CD4-positive, alpha-beta T cell treated with Interleukin-6 at 100 ng/mL for 8 hours (primary cell): ENCODE measurements at regions not wholly inside any gene's neighbourhood (a gene's known extent, or its start where the extent isn't known, plus 50 kb on each side); places are given as distances from the start of the nearest gene placed in this dataset.
"Not testable (repeated sequence)": the region's sequence is repeated elsewhere in the genome, so short reads cannot be mapped to it uniquely, and the experiment has no call there.

ENCODE experiments used
- DNase-seq: peaks from one replicate; pipeline ENCODE4 v3.0.0-alpha.2; 2020; ENCODE audit warnings: mixed read lengths, low spot score

DNA sequence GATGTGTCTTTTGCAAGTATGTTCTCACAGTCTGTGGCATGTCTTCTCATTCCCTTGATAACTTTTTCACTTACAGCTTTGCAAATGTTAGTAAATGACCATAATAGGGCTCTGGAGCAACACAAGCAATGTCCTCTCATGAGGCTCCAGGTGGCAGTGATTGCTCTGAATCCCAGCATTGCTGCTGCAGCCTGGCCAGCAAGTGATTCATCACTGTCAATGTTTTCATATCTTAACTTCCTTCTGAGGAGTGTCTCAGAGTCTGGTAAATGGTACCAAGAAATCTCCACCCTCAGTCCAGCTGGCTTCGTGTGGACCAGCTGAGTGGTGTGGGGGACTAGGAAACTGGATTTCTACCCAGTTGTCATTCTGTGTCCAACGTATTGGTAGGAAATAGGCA is 139.6 kb downstream of the MYLK4 start:
- DNase-seq = no peak

- DNase-seq = no peak
Observed at GRCh38 chr6:2608503-2608902, 142.2 kb downstream of the MYLK4 start.

DNA sequence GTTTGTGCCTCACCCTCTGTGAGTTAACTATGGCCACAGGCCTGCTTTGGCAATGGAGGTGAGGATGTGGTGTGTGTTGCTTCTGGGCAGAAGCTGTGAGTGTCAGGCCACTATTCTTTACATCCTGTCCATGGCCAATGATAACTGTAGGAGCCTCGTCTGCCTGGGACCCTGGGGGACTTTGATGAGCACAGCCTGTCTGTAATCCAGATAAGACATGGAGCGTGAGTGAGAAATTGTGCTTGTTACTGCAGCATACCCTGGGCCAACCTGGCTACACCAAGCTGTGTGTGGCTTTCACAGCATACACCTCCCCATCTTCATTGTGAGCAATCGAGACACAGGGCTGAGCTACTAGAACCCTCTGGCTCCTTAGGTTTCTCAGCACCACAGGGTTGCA is 150.4 kb downstream of the MYLK4 start:
- DNase-seq = no peak

GRCh38 chr6:2599817-2600216 is 150.9 kb downstream of the MYLK4 start:
- DNase-seq = no peak

- no peak for DNase-seq
Observed at GRCh38 chr6:2598867-2599266, 151.9 kb downstream of the MYLK4 start.

DNA sequence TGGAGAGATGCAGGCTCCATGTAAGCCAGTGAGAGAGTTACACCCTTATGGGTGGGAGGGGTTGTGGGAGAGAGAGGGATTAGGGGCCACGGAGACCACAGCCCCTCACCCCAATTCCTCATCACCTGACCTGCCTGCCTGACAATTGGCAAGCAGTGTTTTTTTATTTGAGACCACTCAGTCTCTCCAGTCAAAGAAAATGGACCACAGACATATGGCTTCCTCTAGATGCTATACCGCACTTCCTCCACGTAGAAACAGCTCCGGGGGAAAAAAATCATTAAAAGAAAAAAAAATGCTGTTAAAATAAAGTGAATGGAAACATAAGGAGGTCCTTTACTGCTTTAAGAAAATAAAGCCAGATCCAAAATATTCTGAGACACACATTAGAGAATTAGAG is 152.7 kb downstream of the MYLK4 start:
- no peak for DNase-seq

- not testable (repeated sequence) for DNase-seq
Observed at GRCh38 chr6:2597457-2597856, 153.3 kb downstream of the MYLK4 start.

DNA sequence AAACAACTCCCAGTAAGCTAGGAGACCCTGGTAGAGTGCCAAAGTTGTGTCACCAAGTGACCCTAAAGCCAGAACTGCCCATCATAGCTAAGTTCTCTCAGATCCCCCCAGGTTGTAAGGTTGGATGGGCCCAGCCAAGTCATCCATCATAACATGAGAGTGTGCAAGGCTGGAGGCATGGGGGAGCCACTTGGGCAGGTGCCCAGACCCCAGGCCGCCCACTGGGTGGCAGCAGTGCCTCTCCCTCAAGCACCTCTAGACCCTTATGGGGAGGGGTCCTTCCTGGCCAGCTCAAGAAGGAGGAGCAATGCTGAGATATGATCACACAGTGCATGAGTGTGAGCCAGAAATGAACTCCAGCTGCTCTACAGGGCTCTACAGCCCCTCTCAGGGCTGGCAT is 154.5 kb downstream of the MYLK4 start:
- no peak for DNase-seq

- DNase-seq = no peak
Observed at GRCh38 chr6:2594868-2595267, 155.9 kb downstream of the MYLK4 start.

DNA sequence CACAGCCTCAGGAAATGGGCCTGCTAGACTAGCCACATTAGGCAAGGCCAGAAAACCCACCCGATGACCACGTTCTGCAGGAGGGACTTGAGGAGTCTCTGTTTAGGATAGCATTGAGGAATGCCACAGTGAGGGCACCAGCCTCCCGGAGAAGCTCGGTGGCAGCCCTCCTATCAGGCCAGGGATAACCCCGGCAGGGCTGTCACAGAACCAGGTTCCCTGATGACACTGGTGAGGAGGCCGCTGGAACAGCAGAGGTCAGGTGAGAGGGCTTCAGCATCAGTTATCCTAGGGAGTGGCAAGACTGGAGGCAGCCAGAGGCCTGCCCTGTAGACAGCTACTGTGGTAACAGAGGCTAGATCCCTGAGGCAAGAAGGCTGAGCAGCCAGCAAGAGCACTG is 157.6 kb downstream of the MYLK4 start:
- no peak for DNase-seq

DNA sequence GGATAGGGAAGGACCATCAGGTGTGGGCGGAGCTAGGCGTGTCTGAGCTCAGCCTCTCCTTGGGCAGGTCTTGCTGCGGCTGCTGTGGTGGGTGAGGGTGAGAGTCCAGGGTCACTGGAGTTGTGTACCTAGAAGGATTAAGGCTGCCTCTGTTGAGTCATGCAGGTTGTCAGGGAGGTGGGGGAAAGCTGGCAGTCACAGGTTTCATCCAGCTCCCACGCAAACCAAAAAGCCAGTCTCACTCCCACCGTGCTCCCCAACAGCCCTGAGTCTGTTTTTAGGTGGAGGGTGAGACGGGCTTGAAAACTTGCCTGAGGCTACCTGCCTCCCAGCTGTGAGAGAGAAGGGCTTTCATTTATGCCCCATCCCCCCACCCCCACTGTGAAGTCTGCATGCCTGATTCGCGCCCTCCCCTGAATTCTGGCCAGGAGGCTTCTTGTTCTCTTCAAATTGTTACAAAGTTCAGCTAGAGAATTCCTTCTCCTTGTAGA is 161.5 kb downstream of the MYLK4 start:
- no peak for DNase-seq

DNA sequence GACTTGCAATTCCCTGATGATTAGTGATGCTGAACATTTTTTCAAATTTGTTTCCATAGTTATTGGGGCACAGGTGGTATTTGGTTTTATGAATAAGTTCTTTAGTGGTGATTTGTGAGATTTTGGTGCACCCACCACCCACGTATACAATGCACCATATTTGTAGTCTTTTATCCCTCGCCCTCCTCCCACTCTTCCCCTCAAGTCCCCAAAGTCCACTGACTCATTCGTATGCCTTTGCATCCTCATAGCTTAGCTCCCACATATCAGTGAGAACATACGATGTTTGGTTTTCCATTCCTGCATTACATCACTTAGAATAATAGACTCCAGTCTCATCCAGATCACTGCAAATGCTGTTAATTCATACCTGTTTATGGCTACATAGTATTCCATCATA is 167.3 kb downstream of the MYLK4 start:
- DNase-seq = no peak

GRCh38 chr6:2582268-2582667 is 168.5 kb downstream of the MYLK4 start:
- DNase-seq = no peak

DNA sequence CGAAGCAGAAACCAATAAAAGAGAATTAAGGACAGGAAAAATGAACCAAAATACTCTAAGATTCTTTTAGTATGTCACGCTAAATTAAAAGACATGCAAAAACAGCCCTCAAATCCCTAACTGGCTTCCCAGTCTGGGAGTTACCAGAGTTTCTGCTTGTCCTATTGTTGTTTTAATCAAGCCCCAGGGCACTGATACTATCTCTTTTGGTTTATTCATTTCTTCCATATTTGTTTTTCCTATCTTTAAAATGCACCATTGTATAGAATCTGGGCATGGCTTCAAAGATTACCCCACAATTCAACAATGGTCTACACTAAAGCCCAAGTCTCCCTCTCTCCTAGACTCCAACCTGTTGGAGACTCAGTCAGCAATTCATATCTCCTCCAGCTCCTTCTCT is 169.1 kb downstream of the MYLK4 start:
- no peak for DNase-seq

GRCh38 chr6:2581011-2581410 is 169.7 kb downstream of the MYLK4 start:
- no peak for DNase-seq

DNA sequence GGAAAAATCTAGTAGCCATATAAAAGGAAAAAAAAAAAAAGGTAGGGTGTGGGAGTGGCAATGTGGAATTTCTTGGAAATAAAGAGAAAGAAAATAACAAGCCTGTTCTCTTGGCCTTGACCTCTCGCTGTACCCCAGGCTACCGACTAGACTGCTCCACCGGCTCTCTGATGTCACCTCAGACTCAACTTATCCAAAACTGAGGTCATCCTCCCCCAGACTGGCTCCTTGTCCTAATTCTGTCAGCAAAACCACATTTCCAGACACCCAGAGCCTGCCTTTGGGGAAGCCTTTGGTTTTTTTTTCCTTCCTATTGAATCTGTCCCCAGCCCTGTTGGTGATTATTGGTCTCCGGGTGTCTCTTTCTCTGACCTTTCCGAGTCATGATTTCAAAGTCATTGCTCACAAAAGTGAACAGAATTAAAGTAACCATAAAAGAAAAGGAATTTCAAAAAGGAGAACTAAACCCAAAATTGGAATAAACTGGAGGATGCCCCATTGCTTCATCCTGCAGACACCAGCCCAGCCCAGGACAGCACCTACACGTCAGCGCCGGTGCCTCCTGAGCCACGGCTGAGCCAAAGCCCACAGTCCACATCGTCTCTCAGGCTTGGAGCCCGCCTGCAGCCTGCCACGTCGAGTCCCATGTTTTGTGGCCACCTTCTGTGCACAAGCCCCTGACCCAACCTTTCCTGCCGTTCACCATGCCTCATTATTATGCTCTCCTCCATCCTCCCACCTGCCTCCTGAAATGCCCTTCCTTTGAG is 170.7 kb downstream of the MYLK4 start:
- no peak for DNase-seq

GRCh38 chr6:2579241-2579761 is 171.4 kb downstream of the MYLK4 start:
- no peak for DNase-seq

GRCh38 chr6:2578767-2579166 is 172.0 kb downstream of the MYLK4 start:
- DNase-seq = no peak

DNA sequence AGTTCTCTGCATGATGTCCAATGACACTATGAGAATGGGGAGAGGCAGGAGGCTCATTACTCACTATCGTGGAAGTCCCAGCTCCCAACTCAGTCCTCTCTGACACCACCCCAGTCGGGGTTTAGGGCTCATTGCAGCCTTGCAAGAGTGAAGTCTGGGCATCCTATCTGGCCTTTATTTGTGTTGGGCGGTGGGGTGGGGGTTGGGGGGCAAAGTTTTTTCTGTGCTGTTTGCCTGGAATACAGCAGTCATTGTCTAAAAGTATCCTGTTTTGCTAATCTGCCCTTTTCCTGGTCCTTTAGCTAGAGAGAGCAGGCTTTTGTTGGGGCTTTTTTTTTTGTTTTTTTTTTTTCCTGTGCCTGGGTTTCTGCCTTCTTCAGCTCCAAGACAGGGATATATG is 174.2 kb downstream of the MYLK4 start:
- DNase-seq = no peak

DNA sequence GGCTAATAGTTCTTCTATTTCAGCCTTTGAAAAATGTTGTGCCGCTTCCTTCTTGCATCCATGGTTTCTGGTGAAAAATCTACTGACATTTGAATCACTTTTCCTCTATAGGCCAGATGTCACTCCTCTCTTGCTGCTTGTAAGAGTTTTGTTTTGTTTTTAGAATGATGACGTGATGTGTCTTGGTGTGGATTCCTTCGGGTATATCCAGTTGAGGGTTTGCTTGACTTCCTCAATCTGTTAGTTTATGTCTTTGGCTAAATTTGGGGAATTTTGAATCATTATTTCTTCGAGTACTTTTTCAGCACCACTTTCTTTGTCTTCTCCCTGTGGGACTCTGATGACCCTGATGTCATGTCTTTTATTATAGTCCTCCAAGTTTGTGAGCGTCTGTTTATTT is 175.5 kb downstream of the MYLK4 start:
- no peak for DNase-seq

GRCh38 chr6:2569420-2569819 is 181.3 kb downstream of the MYLK4 start:
- not testable (repeated sequence) for DNase-seq

- DNase-seq = no peak
Observed at GRCh38 chr6:2566048-2566447, 184.7 kb downstream of the MYLK4 start.

DNA sequence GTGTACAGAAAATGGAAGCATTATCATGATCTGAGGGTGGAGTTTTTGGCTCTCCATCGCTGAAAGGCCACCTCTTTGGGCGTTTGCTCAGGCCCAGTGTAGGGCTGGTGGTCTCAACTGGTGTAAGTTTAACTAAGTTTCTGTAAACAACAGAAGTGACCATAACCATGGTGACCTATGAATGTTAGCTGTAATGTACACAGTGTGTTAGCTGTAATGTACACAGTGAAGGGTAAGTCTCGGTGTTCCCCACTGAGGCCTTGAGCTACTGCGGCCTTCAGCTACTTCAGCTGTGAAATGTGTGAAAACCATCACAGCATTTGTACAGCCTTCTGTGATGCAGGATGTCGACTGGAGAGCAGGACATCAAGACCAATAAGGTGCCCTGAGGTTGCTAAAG is 185.2 kb downstream of the MYLK4 start:
- no peak for DNase-seq

GRCh38 chr6:2563635-2564034 is 187.1 kb downstream of the MYLK4 start:
- no peak for DNase-seq
